NCI-H510A (cell line): ENCODE measurements at regions not wholly inside any gene's neighbourhood (a gene's known extent, or its start where the extent isn't known, plus 50 kb on each side); places are given as distances from the start of the nearest gene placed in this dataset.

Experiments
- DNase-seq: peaks from one replicate; lab custom pipeline; 2025; lab: John Stamatoyannopoulos, UW

GRCh38 chr2:19600506-19600905 lies 242.1 kb upstream of the OSR1 start:
- DNase-seq, result no peak

- DNase-seq, result no peak
Observed at GRCh38 chr2:19598971-19599370, 240.5 kb upstream of the OSR1 start.

- DNase-seq, result no peak
Observed at GRCh38 chr2:19592197-19592596, 233.8 kb upstream of the OSR1 start.

- DNase-seq, result no peak
Observed at GRCh38 chr2:19589791-19590190, 231.4 kb upstream of the OSR1 start.

GRCh38 chr2:19580830-19581229 lies 222.4 kb upstream of the OSR1 start:
- DNase-seq, result no peak

GRCh38 chr2:19580264-19580663 lies 221.8 kb upstream of the OSR1 start:
- no peak for DNase-seq

- DNase-seq, result no peak
Observed at GRCh38 chr2:19579461-19579860, 221.0 kb upstream of the OSR1 start.

- DNase-seq, result no peak
Observed at GRCh38 chr2:19577723-19578122, 219.3 kb upstream of the OSR1 start.

GRCh38 chr2:19576411-19576810 lies 218.0 kb upstream of the OSR1 start:
- no peak for DNase-seq

GRCh38 chr2:19575641-19576040 lies 217.2 kb upstream of the OSR1 start:
- DNase-seq, result no peak

GRCh38 chr2:19574778-19575260 lies 216.4 kb upstream of the OSR1 start:
- peak; percentile 32 for DNase-seq

- DNase-seq, result no peak
Observed at GRCh38 chr2:19573784-19574183, 215.4 kb upstream of the OSR1 start.

- no peak for DNase-seq
Observed at GRCh38 chr2:19571773-19572172, 213.3 kb upstream of the OSR1 start.

- no peak for DNase-seq
Observed at GRCh38 chr2:19569300-19569791, 210.9 kb upstream of the OSR1 start.

- no peak for DNase-seq
Observed at GRCh38 chr2:19568809-19569208, 210.4 kb upstream of the OSR1 start.

GRCh38 chr2:19560785-19561184 lies 202.4 kb upstream of the OSR1 start:
- no peak for DNase-seq

- DNase-seq, result no peak
Observed at GRCh38 chr2:19559596-19560240, 201.3 kb upstream of the OSR1 start.

- DNase-seq, result no peak
Observed at GRCh38 chr2:19556648-19557047, 198.2 kb upstream of the OSR1 start.

GRCh38 chr2:19554520-19554919 lies 196.1 kb upstream of the OSR1 start:
- DNase-seq, result no peak

- DNase-seq, result no peak
Observed at GRCh38 chr2:19552270-19552669, 193.8 kb upstream of the OSR1 start.

- no peak for DNase-seq
Observed at GRCh38 chr2:19550750-19551149, 192.3 kb upstream of the OSR1 start.

- no peak for DNase-seq
Observed at GRCh38 chr2:19549821-19550220, 191.4 kb upstream of the OSR1 start.

- no peak for DNase-seq
Observed at GRCh38 chr2:19548116-19548515, 189.7 kb upstream of the OSR1 start.

GRCh38 chr2:19547321-19547720 lies 188.9 kb upstream of the OSR1 start:
- no peak for DNase-seq
